GM12865 (cell line): ENCODE measurements at regions not wholly inside any gene's neighbourhood (a gene's known extent, or its start where the extent isn't known, plus 50 kb on each side); places are given as distances from the start of the nearest gene placed in this dataset.

Experiments used
- DNase-seq: peaks from one replicate; pipeline ENCODE4 v3.0.0; 2010; ENCODE audit warnings: low read depth
- H3K4me3 ChIP-seq: 2 replicates; pipeline ENCODE4 v1.5.1; 2011; ENCODE audit warnings: mild to moderate bottlenecking, low read depth, low read length, control low read depth
- TF ChIP-seq, protein P1 (sequence below): IDR thresholded peaks from 2 replicates; pipeline ENCODE4 v1.5.1; 2011; ENCODE audit warnings: low read length, control low read depth, low read depth, inconsistent platforms; ENCODE audit not compliant: insufficient read depth; ENCODE audit errors: missing control alignments

DNA sequence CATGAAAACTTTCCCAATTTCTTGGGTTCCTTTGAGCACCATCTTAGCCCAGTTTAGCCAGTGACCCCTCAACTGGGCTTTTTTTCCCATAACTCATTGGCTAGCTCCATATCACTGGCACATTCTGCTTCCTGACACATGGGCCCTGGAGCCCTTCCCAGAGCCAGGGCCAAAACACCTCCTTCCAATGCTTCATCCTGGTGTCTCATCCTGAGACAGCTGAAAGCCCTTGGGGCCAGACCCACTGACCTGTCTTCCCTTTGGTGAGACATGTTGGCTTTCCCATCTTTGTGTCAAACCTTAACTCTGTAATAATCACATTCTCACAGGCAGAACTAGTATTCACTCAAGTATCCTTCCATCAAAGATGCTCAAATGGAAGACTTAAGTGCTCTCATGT lies 82.6 kb upstream of the SMAD3 start:
- no peak for DNase-seq
- no peak overlapping the region for H3K4me3 ChIP-seq
- TF ChIP-seq, protein P1, sequence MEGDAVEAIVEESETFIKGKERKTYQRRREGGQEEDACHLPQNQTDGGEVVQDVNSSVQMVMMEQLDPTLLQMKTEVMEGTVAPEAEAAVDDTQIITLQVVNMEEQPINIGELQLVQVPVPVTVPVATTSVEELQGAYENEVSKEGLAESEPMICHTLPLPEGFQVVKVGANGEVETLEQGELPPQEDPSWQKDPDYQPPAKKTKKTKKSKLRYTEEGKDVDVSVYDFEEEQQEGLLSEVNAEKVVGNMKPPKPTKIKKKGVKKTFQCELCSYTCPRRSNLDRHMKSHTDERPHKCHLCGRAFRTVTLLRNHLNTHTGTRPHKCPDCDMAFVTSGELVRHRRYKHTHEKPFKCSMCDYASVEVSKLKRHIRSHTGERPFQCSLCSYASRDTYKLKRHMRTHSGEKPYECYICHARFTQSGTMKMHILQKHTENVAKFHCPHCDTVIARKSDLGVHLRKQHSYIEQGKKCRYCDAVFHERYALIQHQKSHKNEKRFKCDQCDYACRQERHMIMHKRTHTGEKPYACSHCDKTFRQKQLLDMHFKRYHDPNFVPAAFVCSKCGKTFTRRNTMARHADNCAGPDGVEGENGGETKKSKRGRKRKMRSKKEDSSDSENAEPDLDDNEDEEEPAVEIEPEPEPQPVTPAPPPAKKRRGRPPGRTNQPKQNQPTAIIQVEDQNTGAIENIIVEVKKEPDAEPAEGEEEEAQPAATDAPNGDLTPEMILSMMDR, result no peak

- DNase-seq, result no peak
- no peak overlapping the region for H3K4me3 ChIP-seq
- TF ChIP-seq, protein P1, result no peak
Measured at GRCh38 chr15:66985653-66986052, 79.7 kb upstream of the SMAD3 start.

DNA sequence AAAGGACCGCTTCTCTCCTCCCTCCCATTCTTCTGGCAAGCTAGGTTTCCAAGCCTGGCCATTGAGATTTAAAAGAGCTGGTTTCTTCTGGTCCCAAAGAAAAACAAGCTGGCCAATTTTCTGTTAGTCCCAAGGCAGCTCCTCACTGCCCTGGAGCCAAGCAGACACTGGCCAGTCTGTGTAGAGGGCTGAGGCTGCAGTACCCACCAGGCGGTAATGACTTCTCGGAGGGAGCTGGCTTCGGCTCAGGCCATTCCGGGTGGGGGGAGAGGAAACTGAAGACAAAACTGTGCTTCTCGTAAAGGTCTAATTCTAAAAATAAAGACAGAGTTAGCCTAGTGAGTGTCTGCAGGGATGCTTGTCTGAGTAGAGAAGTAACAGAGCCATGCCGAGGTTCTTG lies 78.5 kb upstream of the SMAD3 start:
- TF ChIP-seq, protein P1, result no peak
- no peak for DNase-seq
- H3K4me3 ChIP-seq, result no peak overlapping the region

GRCh38 chr15:66993090-66993489 lies 72.3 kb upstream of the SMAD3 start:
- no peak for DNase-seq
- TF ChIP-seq, protein P1, result no peak
- H3K4me3 ChIP-seq, result no peak overlapping the region

DNA sequence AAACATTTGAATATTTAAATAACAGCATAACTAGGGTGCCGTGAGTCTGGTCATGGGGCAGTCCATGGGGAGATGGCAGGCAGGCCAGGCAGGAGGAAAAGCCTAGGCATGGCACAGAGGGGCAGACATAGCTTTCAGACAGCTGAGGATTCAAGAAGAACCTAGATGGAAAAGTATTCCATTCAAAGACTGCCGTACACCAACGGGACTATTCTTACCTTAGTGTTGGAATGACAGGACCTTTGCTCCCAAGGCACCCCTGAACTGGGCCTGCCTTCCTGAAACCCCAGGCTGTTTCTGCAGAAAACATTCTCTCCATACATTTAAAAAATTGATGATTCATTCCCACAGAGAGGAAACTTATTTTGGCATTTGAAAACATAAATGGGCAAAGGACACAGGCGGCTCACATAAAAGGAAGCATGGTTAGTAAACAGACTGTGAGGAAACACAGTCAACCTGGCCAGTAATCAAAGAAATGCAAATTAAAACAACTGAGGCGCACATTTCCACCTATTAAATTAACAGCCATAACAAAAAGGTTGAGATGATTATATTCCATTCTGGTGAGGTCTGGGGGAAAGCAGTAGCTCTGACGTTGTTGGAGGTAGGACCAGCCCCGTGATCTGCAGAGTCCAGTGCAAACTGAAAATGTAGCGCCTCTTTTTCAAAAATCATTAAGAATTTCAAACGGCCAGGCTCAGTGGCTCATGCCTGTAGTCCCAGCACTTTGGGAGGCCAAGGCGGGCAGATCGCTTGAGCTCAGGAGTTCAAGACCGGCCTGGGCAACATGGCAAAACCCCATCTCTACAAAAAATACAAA lies 71.3 kb upstream of the SMAD3 start:
- TF ChIP-seq, protein P1, result no peak
- no peak overlapping the region for H3K4me3 ChIP-seq
- DNase-seq, result no peak

DNA sequence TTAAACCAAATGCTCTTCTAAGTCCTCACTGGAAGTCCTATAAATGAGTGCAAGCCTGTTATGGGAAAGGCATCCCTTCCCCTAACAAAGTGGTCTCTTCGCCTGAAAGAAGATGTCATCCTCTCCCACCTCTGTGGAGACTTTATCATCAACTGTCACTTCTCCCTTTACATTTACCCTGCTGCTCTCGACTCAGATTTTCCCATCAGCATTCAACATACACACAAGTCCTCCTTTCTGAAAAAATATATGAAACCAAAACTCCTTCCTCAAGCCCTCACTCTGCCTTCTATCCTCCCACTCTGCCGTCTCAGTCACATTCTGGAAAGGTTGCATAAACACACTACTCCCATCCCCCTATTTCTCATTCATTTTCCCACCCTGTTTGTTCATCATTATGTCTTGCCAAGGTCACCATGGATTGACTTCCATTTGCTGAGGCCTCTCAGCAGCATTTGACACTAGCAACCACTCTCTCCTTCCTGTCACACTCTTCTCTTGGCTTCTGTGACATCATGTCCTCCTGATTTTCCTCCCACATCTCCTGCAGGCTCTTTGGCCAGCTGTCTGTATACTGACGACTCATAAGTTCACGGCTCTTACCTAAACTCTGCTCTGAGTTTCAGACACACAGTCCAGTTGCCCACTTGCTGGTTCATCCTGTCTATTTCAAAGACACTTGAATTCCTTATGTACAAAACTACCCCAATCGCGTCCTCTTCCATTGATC lies 70.3 kb upstream of the SMAD3 start:
- DNase-seq, result no peak
- TF ChIP-seq, protein P1, result no peak
- H3K4me3 ChIP-seq, result no peak overlapping the region
